ENCODE measurements at regions not wholly inside any gene's neighbourhood (a gene's known extent, or its start where the extent isn't known, plus 50 kb on each side); places are given as distances from the start of the nearest gene placed in this dataset.
"Not testable (repeated sequence)": the region's sequence is repeated elsewhere in the genome, so short reads cannot be mapped to it uniquely, and the experiment has no call there.

DNA sequence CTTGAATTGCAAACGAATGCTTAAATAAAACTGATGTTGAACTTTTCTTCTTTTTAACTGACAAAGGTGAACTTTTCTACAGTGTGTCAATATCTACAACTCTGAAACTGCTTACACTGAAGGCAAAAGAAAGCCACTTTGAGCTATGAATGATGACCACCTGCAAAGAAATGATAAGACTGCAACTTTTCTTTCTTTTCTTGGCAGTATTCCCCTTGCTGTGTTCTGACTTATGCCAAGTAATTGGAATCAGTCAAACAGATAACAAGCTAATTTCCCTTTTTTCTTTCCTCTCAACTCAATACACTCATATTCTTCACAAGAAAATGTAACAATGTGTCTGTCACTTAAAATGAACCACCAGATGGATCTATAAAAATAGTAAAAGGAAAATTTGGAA, 588.1 kb upstream of the BRINP3 start:
- TF ChIP-seq, protein P1, sequence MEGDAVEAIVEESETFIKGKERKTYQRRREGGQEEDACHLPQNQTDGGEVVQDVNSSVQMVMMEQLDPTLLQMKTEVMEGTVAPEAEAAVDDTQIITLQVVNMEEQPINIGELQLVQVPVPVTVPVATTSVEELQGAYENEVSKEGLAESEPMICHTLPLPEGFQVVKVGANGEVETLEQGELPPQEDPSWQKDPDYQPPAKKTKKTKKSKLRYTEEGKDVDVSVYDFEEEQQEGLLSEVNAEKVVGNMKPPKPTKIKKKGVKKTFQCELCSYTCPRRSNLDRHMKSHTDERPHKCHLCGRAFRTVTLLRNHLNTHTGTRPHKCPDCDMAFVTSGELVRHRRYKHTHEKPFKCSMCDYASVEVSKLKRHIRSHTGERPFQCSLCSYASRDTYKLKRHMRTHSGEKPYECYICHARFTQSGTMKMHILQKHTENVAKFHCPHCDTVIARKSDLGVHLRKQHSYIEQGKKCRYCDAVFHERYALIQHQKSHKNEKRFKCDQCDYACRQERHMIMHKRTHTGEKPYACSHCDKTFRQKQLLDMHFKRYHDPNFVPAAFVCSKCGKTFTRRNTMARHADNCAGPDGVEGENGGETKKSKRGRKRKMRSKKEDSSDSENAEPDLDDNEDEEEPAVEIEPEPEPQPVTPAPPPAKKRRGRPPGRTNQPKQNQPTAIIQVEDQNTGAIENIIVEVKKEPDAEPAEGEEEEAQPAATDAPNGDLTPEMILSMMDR (IDR thresholded peaks at IDR 0.05; ENCODE audit: insufficient read depth, low read depth, low read length) = no peak
- no peak for DNase-seq (ENCODE audit: low read depth)
- no peak overlapping the region for H3K4me3 ChIP-seq (ENCODE audit: low read depth, low read length)

DNA sequence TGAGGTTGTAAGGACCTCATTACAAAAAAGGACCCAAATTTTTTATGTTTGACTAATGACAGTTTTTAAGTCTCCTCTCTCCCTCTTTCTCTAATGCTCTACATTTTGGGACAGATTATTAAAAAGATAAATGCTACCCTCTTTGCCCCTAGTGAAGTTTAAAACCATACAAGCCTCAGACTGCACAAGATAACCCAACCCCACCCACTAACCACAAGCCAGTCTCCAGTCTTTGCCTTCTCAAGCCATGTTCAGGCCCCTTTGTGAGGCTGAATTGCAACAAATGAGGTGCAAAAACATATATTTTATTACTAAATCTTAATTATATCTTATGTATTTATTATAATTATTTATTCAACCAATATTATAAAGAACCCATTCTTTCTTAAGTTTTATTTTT, 597.2 kb upstream of the BRINP3 start:
- DNase-seq (ENCODE audit: low read depth) = no peak
- no peak overlapping the region for H3K4me3 ChIP-seq (ENCODE audit: low read depth, low read length)
- TF ChIP-seq, protein P1 (IDR thresholded peaks at IDR 0.05; ENCODE audit: insufficient read depth, low read depth, low read length) = no peak

DNA sequence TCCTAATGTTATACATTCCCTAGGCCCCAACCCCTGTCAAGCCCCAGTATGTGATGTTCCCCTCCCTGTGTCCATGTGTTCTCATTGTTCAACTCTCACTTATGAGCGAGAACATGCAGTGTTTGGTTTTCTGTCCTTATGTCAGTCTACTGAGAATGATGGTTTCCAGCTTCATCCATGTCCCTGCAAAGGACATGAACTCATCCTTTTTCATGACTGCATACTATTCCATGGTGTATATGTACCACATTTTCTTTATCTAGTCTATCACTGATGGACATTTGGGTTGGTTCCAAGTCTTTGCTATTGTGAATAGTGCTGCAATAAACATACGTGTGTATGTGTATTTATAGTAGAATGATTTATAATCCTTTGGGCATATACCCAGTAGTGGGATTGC, 605.4 kb upstream of the BRINP3 start:
- not testable (repeated sequence) for DNase-seq (ENCODE audit: low read depth); H3K4me3 ChIP-seq (ENCODE audit: low read depth, low read length)

- DNase-seq (ENCODE audit: low read depth) = no peak
- TF ChIP-seq, protein P1 (IDR thresholded peaks at IDR 0.05; ENCODE audit: insufficient read depth, low read depth, low read length) = no peak
- H3K4me3 ChIP-seq (ENCODE audit: low read depth, low read length) = no peak overlapping the region
Observed at GRCh38 chr1:191085121-191085520, 607.5 kb upstream of the BRINP3 start.

GRCh38 chr1:191086910-191087309, 609.2 kb upstream of the BRINP3 start:
- H3K4me3 ChIP-seq (ENCODE audit: low read depth, low read length) = no peak overlapping the region
- DNase-seq (ENCODE audit: low read depth) = no peak
- TF ChIP-seq, protein P1 (IDR thresholded peaks at IDR 0.05; ENCODE audit: insufficient read depth, low read depth, low read length) = no peak

DNA sequence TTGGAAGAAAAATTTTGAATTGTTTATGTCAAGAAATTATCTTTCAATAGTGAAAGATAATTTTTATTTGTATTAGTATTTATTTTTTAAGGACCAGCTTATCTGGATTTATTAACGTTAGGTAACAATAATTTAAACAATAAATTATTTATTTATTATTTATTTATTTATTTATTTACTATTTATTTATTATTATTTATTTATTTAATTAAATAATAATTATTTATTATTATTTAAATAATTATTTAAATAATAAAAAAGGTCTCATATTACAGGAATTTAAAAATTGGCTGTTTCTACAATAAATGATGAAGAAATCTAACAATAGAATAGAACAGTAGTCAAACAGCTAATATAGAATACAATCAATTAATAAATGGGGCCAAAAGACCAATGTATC, 618.7 kb upstream of the BRINP3 start:
- no peak for DNase-seq (ENCODE audit: low read depth)
- H3K4me3 ChIP-seq (ENCODE audit: low read depth, low read length) = no peak overlapping the region
- TF ChIP-seq, protein P1 (IDR thresholded peaks at IDR 0.05; ENCODE audit: insufficient read depth, low read depth, low read length) = no peak

DNA sequence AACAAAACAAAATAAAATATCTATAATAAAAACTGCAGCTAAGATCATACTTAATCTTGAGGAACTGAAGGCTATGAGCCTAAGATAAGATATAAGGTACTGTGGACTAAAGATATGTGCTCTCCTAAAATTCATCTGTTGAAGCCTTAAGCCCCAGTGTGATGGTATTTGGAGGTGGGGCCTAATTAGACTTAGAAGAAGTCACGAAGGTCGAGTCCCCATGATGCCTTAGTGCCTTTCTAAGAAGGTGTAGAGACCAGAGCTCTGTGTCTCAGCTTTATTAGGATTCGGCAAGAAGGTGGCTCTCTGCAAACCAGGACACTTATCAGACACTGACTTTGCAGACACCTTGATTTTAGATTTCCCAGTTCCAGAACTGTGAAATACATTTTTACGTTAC, 622.0 kb upstream of the BRINP3 start:
- TF ChIP-seq, protein P1 (IDR thresholded peaks at IDR 0.05; ENCODE audit: insufficient read depth, low read depth, low read length) = no peak
- no peak overlapping the region for H3K4me3 ChIP-seq (ENCODE audit: low read depth, low read length)
- DNase-seq (ENCODE audit: low read depth) = no peak
